SU-DHL-6 (cell line): ENCODE measurements at regions not wholly inside any gene's neighbourhood (a gene's known extent, or its start where the extent isn't known, plus 50 kb on each side); places are given as distances from the start of the nearest gene placed in this dataset.

Experiments
- H2AFZ ChIP-seq: fragments of 200-600 bp; sonication (generic); 2 replicates; pipeline ENCODE4 v1.6.1; 2014; ENCODE audit warnings: low read depth, mild to moderate bottlenecking, moderate library complexity, mixed read lengths, antibody characterized with exemption, low read length; ENCODE audit not compliant: severe bottlenecking
- H3F3A ChIP-seq: fragments of 200-600 bp; shearing (Covaris generic); 2 replicates; pipeline ENCODE4 v1.6.0; 2016; ENCODE audit warnings: antibody characterized with exemption, mild to moderate bottlenecking; ENCODE audit not compliant: insufficient read depth
- H3K27ac ChIP-seq: fragments of 200-600 bp; sonication (generic); 2 replicates; pipeline ENCODE4 v1.5.1; 2016; ENCODE audit warnings: low read depth, mild to moderate bottlenecking, low read length, moderate library complexity, mixed read lengths
- H3K27me3 ChIP-seq: fragments of 200-600 bp; sonication (generic), shearing (Covaris generic); 2 replicates; pipeline ENCODE4 v1.6.0; 2014; ENCODE audit warnings: mild to moderate bottlenecking, low read length
- H3K36me3 ChIP-seq: fragments of 200-600 bp; sonication (generic); 2 replicates; pipeline ENCODE4 v1.6.1; 2014; ENCODE audit warnings: mild to moderate bottlenecking, low read length, mixed read lengths
- H3K4me2 ChIP-seq: fragments of 300-600, 200-600 bp; shearing (Covaris generic), sonication (generic); 2 replicates; pipeline ENCODE4 v1.6.0; 2014; ENCODE audit warnings: low read length, low read depth, mild to moderate bottlenecking; ENCODE audit not compliant: poor library complexity, severe bottlenecking
- H3K4me3 ChIP-seq: fragments of 200-600 bp; sonication (generic); 2 replicates; pipeline ENCODE4 v1.5.1; 2014; ENCODE audit warnings: antibody characterized with exemption, low read length, mild to moderate bottlenecking, mixed read lengths; ENCODE audit not compliant: insufficient read depth, poor library complexity, severe bottlenecking
- H3K79me2 ChIP-seq: fragments of 200-600 bp; sonication (generic); 2 replicates; pipeline ENCODE4 v1.6.1; 2014; ENCODE audit warnings: mild to moderate bottlenecking, low read length, moderate library complexity; ENCODE audit not compliant: insufficient read depth
- H3K9ac ChIP-seq: fragments of 200-600 bp; sonication (generic); 2 replicates; pipeline ENCODE4 v1.7.0; 2014; ENCODE audit warnings: mild to moderate bottlenecking, low read length
- H3K9me2 ChIP-seq: fragments of 200-600 bp; sonication (generic); replicated peaks from 2 replicates; pipeline ENCODE4 v1.6.1; 2014; ENCODE audit warnings: low read length; ENCODE audit not compliant: insufficient read depth
- H3K9me3 ChIP-seq: fragments of 200-600 bp; sonication (generic); 2 replicates; pipeline ENCODE4 v1.6.1; 2014; ENCODE audit warnings: low read length, mixed read lengths; ENCODE audit not compliant: insufficient read depth
- H4K20me1 ChIP-seq: fragments of 200-600 bp; sonication (generic); 2 replicates; pipeline ENCODE4 v1.6.1; 2014; ENCODE audit warnings: low read depth, mild to moderate bottlenecking, antibody characterized with exemption, low read length, moderate library complexity, mixed read lengths
- CTCF ChIP-seq: fragments of 200-600 bp; sonication (generic); IDR thresholded peaks from one replicate; pipeline ENCODE4 v1.5.1; 2017; ENCODE audit warnings: antibody characterized with exemption, mild to moderate bottlenecking, low read length, moderate library complexity; ENCODE audit not compliant: insufficient read depth, poor library complexity, severe bottlenecking
- EZH2phosphoT487 ChIP-seq: fragments of 200-600 bp; sonication (generic), shearing (Covaris generic); conservative IDR thresholded peaks from 2 replicates; pipeline ENCODE4 v1.6.1; 2018; ENCODE audit warnings: mild to moderate bottlenecking, antibody characterized with exemption, low read length, moderate library complexity, mixed read lengths

GRCh38 chr1:229058111-229058561 is 212.8 kb upstream of the RAB4A start:
- H3K4me2 ChIP-seq, result no peak overlapping the region
- H3K9ac ChIP-seq, result no peak overlapping the region
- H3K9me3 ChIP-seq, result no peaks in the 10 kb centered on the region
- no peaks in the 10 kb centered on the region for H4K20me1 ChIP-seq
- H3F3A ChIP-seq, result no peaks in the 10 kb centered on the region
- no peaks in the 10 kb centered on the region for H3K27me3 ChIP-seq
- no peaks in the 10 kb centered on the region for H3K36me3 ChIP-seq
- no peak overlapping the region for H2AFZ ChIP-seq
- TF ChIP-seq EZH2phosphoT487 (no peak), CTCF (no peak)
- no peaks in the 10 kb centered on the region for H3K79me2 ChIP-seq
- no peak overlapping the region for H3K4me3 ChIP-seq
- H3K9me2 ChIP-seq, result no peaks in the 10 kb centered on the region
- no peak overlapping the region for H3K27ac ChIP-seq

GRCh38 chr1:229058729-229059128 is 212.2 kb upstream of the RAB4A start:
- H3K9me3 ChIP-seq, result no peaks in the 10 kb centered on the region
- H4K20me1 ChIP-seq, result no peaks in the 10 kb centered on the region
- no peaks in the 10 kb centered on the region for H3K9me2 ChIP-seq
- H3K79me2 ChIP-seq, result no peaks in the 10 kb centered on the region
- no peak overlapping the region for H3K9ac ChIP-seq
- H3K27me3 ChIP-seq, result no peaks in the 10 kb centered on the region
- no peak overlapping the region for H3K4me3 ChIP-seq
- no peak overlapping the region for H2AFZ ChIP-seq
- no peak overlapping the region for H3K4me2 ChIP-seq
- H3K36me3 ChIP-seq, result no peaks in the 10 kb centered on the region
- no peak overlapping the region for H3K27ac ChIP-seq
- no peaks in the 10 kb centered on the region for H3F3A ChIP-seq
- TF ChIP-seq EZH2phosphoT487 (no peak), CTCF (no peak)

GRCh38 chr1:229059671-229060539 is 211.0 kb upstream of the RAB4A start:
- no peak overlapping the region for H3K4me3 ChIP-seq
- H3K27me3 ChIP-seq, result no peaks in the 10 kb centered on the region
- H3K27ac ChIP-seq, result no peak overlapping the region
- no peak for TF ChIP-seq EZH2phosphoT487
- no peak for TF ChIP-seq CTCF
- no peak overlapping the region for H3K4me2 ChIP-seq
- H2AFZ ChIP-seq, result no peak overlapping the region
- no peak overlapping the region for H3K9ac ChIP-seq
- H3F3A ChIP-seq, result no peaks in the 10 kb centered on the region
- H3K79me2 ChIP-seq, result no peaks in the 10 kb centered on the region
- H3K9me2 ChIP-seq, result no peaks in the 10 kb centered on the region
- H3K36me3 ChIP-seq, result no peaks in the 10 kb centered on the region
- H3K9me3 ChIP-seq, result no peaks in the 10 kb centered on the region
- H4K20me1 ChIP-seq, result no peaks in the 10 kb centered on the region
